ENCODE measurements at regions not wholly inside any gene's neighbourhood (a gene's known extent, or its start where the extent isn't known, plus 50 kb on each side); places are given as distances from the start of the nearest gene placed in this dataset.

- Mint-ChIP-seq H3K36me3 (no peaks in the 10 kb centered on the region), H3K27me3 (ENCODE audit: insufficient read depth, low read depth) (no peaks in the 10 kb centered on the region), H3K4me3 (no peak overlapping the region), H3K4me1 (peaks cover 7% of the 10 kb centered on the region), H3K27ac (no peak overlapping the region), H3K9me3 (no peaks in the 10 kb centered on the region)
- Histone ChIP-seq H3K4me3 (no peak overlapping the region), H3K4me1 (no peaks in the 10 kb centered on the region), H3K79me2 (ENCODE audit: low read depth) (no peaks in the 10 kb centered on the region), H3K9ac (no peak overlapping the region), H3K4me2 (no peak overlapping the region), H2AFZ (replicated peaks) (no peak overlapping the region), H4K20me1 (ENCODE audit: low read depth) (no peaks in the 10 kb centered on the region), H3K9me3 (ENCODE audit: low read depth) (no peaks in the 10 kb centered on the region), H3F3A (ENCODE audit: low read depth) (no peaks in the 10 kb centered on the region), H3K27ac (no peak overlapping the region), H3K27me3 (no peaks in the 10 kb centered on the region), H3K36me3 (no peaks in the 10 kb centered on the region)
- DNase-seq (ENCODE audit: low spot score) = no peak
- TF ChIP-seq EZH2phosphoT487 (IDR thresholded peaks at IDR 0.05) (no peak), CTCF (IDR thresholded peaks at IDR 0.05) (no peak), EZH2 (IDR thresholded peaks at IDR 0.05) (no peak)
These were observed 62.2 kb upstream of the TES start for GRCh38 chr7:116148108-116148507.

- Mint-ChIP-seq H3K4me3 (no peak overlapping the region), H3K27ac (no peak overlapping the region), H3K36me3 (no peaks in the 10 kb centered on the region), H3K9me3 (no peaks in the 10 kb centered on the region), H3K4me1 (peaks cover 4% of the 10 kb centered on the region), H3K27me3 (ENCODE audit: insufficient read depth, low read depth) (no peaks in the 10 kb centered on the region)
- no peak overlapping the region for H3K9ac ChIP-seq
- no peaks in the 10 kb centered on the region for H3K4me1 ChIP-seq
- no peaks in the 10 kb centered on the region for H4K20me1 ChIP-seq (ENCODE audit: low read depth)
- no peak for DNase-seq (ENCODE audit: low spot score)
- H3K36me3 ChIP-seq = no peaks in the 10 kb centered on the region
- H2AFZ ChIP-seq (replicated peaks) = no peak overlapping the region
- H3K4me3 ChIP-seq = no peak overlapping the region
- no peaks in the 10 kb centered on the region for H3K9me3 ChIP-seq (ENCODE audit: low read depth)
- no peaks in the 10 kb centered on the region for H3K79me2 ChIP-seq (ENCODE audit: low read depth)
- H3K4me2 ChIP-seq = no peak overlapping the region
- H3F3A ChIP-seq (ENCODE audit: low read depth) = no peaks in the 10 kb centered on the region
- H3K27me3 ChIP-seq = no peaks in the 10 kb centered on the region
- TF ChIP-seq EZH2 (IDR thresholded peaks at IDR 0.05) = no peak
- no peak for TF ChIP-seq EZH2phosphoT487 (IDR thresholded peaks at IDR 0.05)
- no peak for TF ChIP-seq CTCF (IDR thresholded peaks at IDR 0.05)
- no peak overlapping the region for H3K27ac ChIP-seq
These were observed 61.7 kb upstream of the TES start for GRCh38 chr7:116148626-116149025.

GRCh38 chr7:116150588-116150987, 59.8 kb upstream of the TES start:
- Mint-ChIP-seq H3K4me1 (peaks cover 3% of the 10 kb centered on the region), H3K27me3 (ENCODE audit: insufficient read depth, low read depth) (no peaks in the 10 kb centered on the region), H3K36me3 (no peaks in the 10 kb centered on the region), H3K4me3 (no peak overlapping the region), H3K27ac (no peak overlapping the region), H3K9me3 (no peaks in the 10 kb centered on the region)
- no peak overlapping the region for H3K27ac ChIP-seq
- H2AFZ ChIP-seq (replicated peaks) = no peak overlapping the region
- no peak overlapping the region for H3K9ac ChIP-seq
- H3K4me1 ChIP-seq = peaks cover 4% of the 10 kb centered on the region
- no peaks in the 10 kb centered on the region for H3F3A ChIP-seq (ENCODE audit: low read depth)
- no peaks in the 10 kb centered on the region for H3K9me3 ChIP-seq (ENCODE audit: low read depth)
- no peaks in the 10 kb centered on the region for H3K36me3 ChIP-seq
- TF ChIP-seq EZH2 (IDR thresholded peaks at IDR 0.05) = no peak
- TF ChIP-seq CTCF (IDR thresholded peaks at IDR 0.05) = no peak
- no peak for TF ChIP-seq EZH2phosphoT487 (IDR thresholded peaks at IDR 0.05)
- H3K4me2 ChIP-seq = no peak overlapping the region
- DNase-seq (ENCODE audit: low spot score) = no peak
- no peak overlapping the region for H3K4me3 ChIP-seq
- H4K20me1 ChIP-seq (ENCODE audit: low read depth) = no peaks in the 10 kb centered on the region
- H3K79me2 ChIP-seq (ENCODE audit: low read depth) = no peaks in the 10 kb centered on the region
- no peaks in the 10 kb centered on the region for H3K27me3 ChIP-seq

GRCh38 chr7:116152276-116152675, 58.1 kb upstream of the TES start:
- Histone ChIP-seq H3K4me1 (peaks cover 6% of the 10 kb centered on the region), H3K9ac (no peak overlapping the region), H3K27me3 (no peaks in the 10 kb centered on the region), H3K4me2 (no peak overlapping the region), H3K36me3 (no peaks in the 10 kb centered on the region), H3K79me2 (ENCODE audit: low read depth) (no peaks in the 10 kb centered on the region), H4K20me1 (ENCODE audit: low read depth) (no peaks in the 10 kb centered on the region), H3F3A (ENCODE audit: low read depth) (no peaks in the 10 kb centered on the region), H2AFZ (replicated peaks) (peak overlapping the region; percentile 2), H3K4me3 (no peak overlapping the region), H3K27ac (no peak overlapping the region), H3K9me3 (ENCODE audit: low read depth) (no peaks in the 10 kb centered on the region)
- no peak overlapping the region for H3K27ac Mint-ChIP-seq
- H3K27me3 Mint-ChIP-seq (ENCODE audit: insufficient read depth, low read depth) = no peaks in the 10 kb centered on the region
- H3K4me1 Mint-ChIP-seq = peaks cover 8% of the 10 kb centered on the region
- H3K36me3 Mint-ChIP-seq = no peaks in the 10 kb centered on the region
- DNase-seq (ENCODE audit: low spot score) = no peak
- no peaks in the 10 kb centered on the region for H3K9me3 Mint-ChIP-seq
- no peak for TF ChIP-seq EZH2phosphoT487 (IDR thresholded peaks at IDR 0.05)
- TF ChIP-seq EZH2 (IDR thresholded peaks at IDR 0.05) = no peak
- TF ChIP-seq CTCF (IDR thresholded peaks at IDR 0.05) = no peak
- no peak overlapping the region for H3K4me3 Mint-ChIP-seq

Data from neural progenitor cell (in vitro differentiated cells).